Loucy (cell line): ENCODE measurements at regions not wholly inside any gene's neighbourhood (a gene's known extent, or its start where the extent isn't known, plus 50 kb on each side); places are given as distances from the start of the nearest gene placed in this dataset.

ENCODE experiments used
- H2AFZ ChIP-seq: fragments of 200-600 bp; sonication (generic); 2 replicates; pipeline ENCODE4 v1.6.0; 2016; ENCODE audit warnings: antibody characterized with exemption, mild to moderate bottlenecking, low read length, moderate library complexity
- H3F3A ChIP-seq: fragments of 200-600 bp; 2 replicates; pipeline ENCODE4 v1.6.0; 2016; ENCODE audit warnings: antibody characterized with exemption, low read depth, mild to moderate bottlenecking
- H3K27me3 ChIP-seq: fragments of 200-600 bp; sonication (generic); 2 replicates; pipeline ENCODE4 v1.6.1; 2014; ENCODE audit warnings: low read length, mild to moderate bottlenecking; ENCODE audit not compliant: insufficient read depth, poor library complexity, severe bottlenecking
- H3K36me3 ChIP-seq: fragments of 200-600 bp; sonication (generic); 2 replicates; pipeline ENCODE4 v1.6.1; 2016; ENCODE audit warnings: low read length; ENCODE audit not compliant: insufficient read depth
- H3K4me1 ChIP-seq: fragments of 200-600 bp; sonication (generic); 2 replicates; pipeline ENCODE4 v1.5.1; 2014; ENCODE audit warnings: low read length, mild to moderate bottlenecking; ENCODE audit not compliant: insufficient read depth, poor library complexity, severe bottlenecking
- H3K4me2 ChIP-seq: fragments of 200-600 bp; sonication (generic); 2 replicates; pipeline ENCODE4 v1.6.0; 2014; ENCODE audit warnings: antibody characterized with exemption, low read length, low read depth, mild to moderate bottlenecking; ENCODE audit not compliant: poor library complexity, severe bottlenecking
- H3K4me3 ChIP-seq: fragments of 200-600 bp; sonication (generic); 2 replicates; pipeline ENCODE4 v1.5.1; 2014; ENCODE audit warnings: low read length, mild to moderate bottlenecking, mixed read lengths; ENCODE audit not compliant: poor library complexity, severe bottlenecking
- H3K79me2 ChIP-seq: fragments of 200-600 bp; sonication (generic); 2 replicates; pipeline ENCODE4 v1.6.1; 2014; ENCODE audit warnings: low read length; ENCODE audit not compliant: insufficient read depth
- H3K9ac ChIP-seq: fragments of 200-600 bp; sonication (generic); 2 replicates; pipeline ENCODE4 v1.6.0; 2014; ENCODE audit warnings: mild to moderate bottlenecking, low read depth, low read length, moderate library complexity; ENCODE audit not compliant: poor library complexity, severe bottlenecking
- H3K9me2 ChIP-seq: fragments of 200-600 bp; sonication (generic); replicated peaks from 2 replicates; pipeline ENCODE4 v1.6.1; 2016; ENCODE audit warnings: low read depth, low read length, mixed read lengths
- H3K9me3 ChIP-seq: fragments of 200-600 bp; sonication (generic); 2 replicates; pipeline ENCODE4 v1.6.1; 2014; ENCODE audit warnings: mild to moderate bottlenecking, antibody characterized with exemption, low read length, low read depth; ENCODE audit not compliant: insufficient read depth
- H4K20me1 ChIP-seq: fragments of 200-600 bp; sonication (generic); 2 replicates; pipeline ENCODE4 v1.6.0; 2014; ENCODE audit warnings: antibody characterized with exemption, low read length, mild to moderate bottlenecking; ENCODE audit not compliant: insufficient read depth, poor library complexity, severe bottlenecking
- CTCF ChIP-seq: fragments of 200-600 bp; sonication (generic); conservative IDR thresholded peaks from 2 replicates; pipeline ENCODE4 v1.5.1; 2014; ENCODE audit warnings: mild to moderate bottlenecking, antibody characterized with exemption, low read length
- EZH2phosphoT487 ChIP-seq: fragments of 200-600 bp; IDR thresholded peaks from 2 replicates; pipeline ENCODE4 v1.6.1; 2018; ENCODE audit warnings: antibody characterized with exemption, mild to moderate bottlenecking, moderate library complexity, borderline replicate concordance

- no peaks in the 10 kb centered on the region for H3K9me3 ChIP-seq
- H3K79me2 ChIP-seq = no peaks in the 10 kb centered on the region
- no peaks in the 10 kb centered on the region for H3K4me1 ChIP-seq
- H3K9me2 ChIP-seq = no peaks in the 10 kb centered on the region
- H3K36me3 ChIP-seq = no peaks in the 10 kb centered on the region
- H3K27me3 ChIP-seq = no peaks in the 10 kb centered on the region
- H3K9ac ChIP-seq = no peak overlapping the region
- no peak overlapping the region for H3K4me2 ChIP-seq
- H3F3A ChIP-seq = no peaks in the 10 kb centered on the region
- H3K4me3 ChIP-seq = no peak overlapping the region
- no peaks in the 10 kb centered on the region for H4K20me1 ChIP-seq
- no peak overlapping the region for H2AFZ ChIP-seq
- TF ChIP-seq CTCF = no peak
- no peak for TF ChIP-seq EZH2phosphoT487
Observed at GRCh38 chr13:89828506-89828905, 1519.0 kb upstream of the MIR17HG start.

GRCh38 chr13:89831157-89831556 lies 1516.3 kb upstream of the MIR17HG start:
- Histone ChIP-seq H3K9me3 (no peaks in the 10 kb centered on the region), H3K4me2 (no peak overlapping the region), H3F3A (no peaks in the 10 kb centered on the region), H3K36me3 (no peaks in the 10 kb centered on the region), H3K4me1 (no peaks in the 10 kb centered on the region), H4K20me1 (no peaks in the 10 kb centered on the region), H2AFZ (no peak overlapping the region), H3K9me2 (no peaks in the 10 kb centered on the region), H3K9ac (no peak overlapping the region), H3K79me2 (no peaks in the 10 kb centered on the region), H3K4me3 (no peak overlapping the region), H3K27me3 (no peaks in the 10 kb centered on the region)
- TF ChIP-seq EZH2phosphoT487 (no peak), CTCF (no peak)

- Histone ChIP-seq H3K4me3 (no peak overlapping the region), H4K20me1 (no peaks in the 10 kb centered on the region), H3K9me2 (no peaks in the 10 kb centered on the region), H3K4me1 (no peaks in the 10 kb centered on the region), H3K4me2 (no peak overlapping the region), H3K9me3 (no peaks in the 10 kb centered on the region), H2AFZ (no peak overlapping the region), H3K27me3 (no peaks in the 10 kb centered on the region), H3K36me3 (no peaks in the 10 kb centered on the region), H3F3A (no peaks in the 10 kb centered on the region), H3K79me2 (no peaks in the 10 kb centered on the region), H3K9ac (no peak overlapping the region)
- TF ChIP-seq EZH2phosphoT487 = no peak
- no peak for TF ChIP-seq CTCF
Observed at GRCh38 chr13:89832827-89833226, 1514.7 kb upstream of the MIR17HG start.
